Islet precursor cell (in vitro differentiated cells): ENCODE measurements at regions not wholly inside any gene's neighbourhood (a gene's known extent, or its start where the extent isn't known, plus 50 kb on each side); places are given as distances from the start of the nearest gene placed in this dataset.
"Not testable (repeated sequence)": the region's sequence is repeated elsewhere in the genome, so short reads cannot be mapped to it uniquely, and the experiment has no call there.

Experiments used
- DNase-seq: peaks from one replicate; pipeline ENCODE4 v3.0.0-alpha.2; 2018

- no peak for DNase-seq
These were observed 182.2 kb upstream of the GNAI1 start for GRCh38 chr7:79952399-79952798.

GRCh38 chr7:79951415-79951814 is 183.2 kb upstream of the GNAI1 start:
- DNase-seq: no peak

GRCh38 chr7:79949778-79950177 is 184.9 kb upstream of the GNAI1 start:
- no peak for DNase-seq

GRCh38 chr7:79936281-79936983 is 198.2 kb upstream of the GNAI1 start:
- no peak for DNase-seq

- DNase-seq: no peak
These were observed 199.9 kb upstream of the GNAI1 start for GRCh38 chr7:79934727-79935126.

- DNase-seq: no peak
These were observed 201.5 kb upstream of the GNAI1 start for GRCh38 chr7:79933144-79933543.

- DNase-seq: no peak
These were observed 204.0 kb upstream of the GNAI1 start for GRCh38 chr7:79930604-79931003.

GRCh38 chr7:79927116-79927515 is 207.5 kb upstream of the GNAI1 start:
- no peak for DNase-seq

- DNase-seq: no peak
These were observed 210.7 kb upstream of the GNAI1 start for GRCh38 chr7:79923953-79924352.

- DNase-seq: no peak
These were observed 211.7 kb upstream of the GNAI1 start for GRCh38 chr7:79922894-79923293.

GRCh38 chr7:79921976-79922375 is 212.7 kb upstream of the GNAI1 start:
- no peak for DNase-seq

GRCh38 chr7:79918632-79919031 is 216.0 kb upstream of the GNAI1 start:
- DNase-seq: not testable (repeated sequence)

- not testable (repeated sequence) for DNase-seq
These were observed 219.3 kb upstream of the GNAI1 start for GRCh38 chr7:79915346-79915745.

GRCh38 chr7:79912213-79912633 is 222.4 kb upstream of the GNAI1 start:
- DNase-seq: no peak

- DNase-seq: no peak
These were observed 223.2 kb upstream of the GNAI1 start for GRCh38 chr7:79911420-79911819.

GRCh38 chr7:79909176-79909575 is 225.5 kb upstream of the GNAI1 start:
- no peak for DNase-seq

GRCh38 chr7:79897166-79897565 is 237.5 kb upstream of the GNAI1 start:
- DNase-seq: no peak

GRCh38 chr7:79893991-79894390 is 240.6 kb upstream of the GNAI1 start:
- no peak for DNase-seq

GRCh38 chr7:79882922-79883321 is 251.7 kb upstream of the GNAI1 start:
- no peak for DNase-seq

GRCh38 chr7:79880312-79880711 is 254.3 kb upstream of the GNAI1 start:
- DNase-seq: no peak

GRCh38 chr7:79877874-79878465 is 256.7 kb upstream of the GNAI1 start:
- no peak for DNase-seq

- DNase-seq: no peak
These were observed 257.8 kb upstream of the GNAI1 start for GRCh38 chr7:79876848-79877252.

- DNase-seq: no peak
These were observed 259.8 kb upstream of the GNAI1 start for GRCh38 chr7:79874797-79875196.

GRCh38 chr7:79872176-79872575 is 262.5 kb upstream of the GNAI1 start:
- DNase-seq: no peak

- DNase-seq: no peak
These were observed 266.6 kb upstream of the GNAI1 start for GRCh38 chr7:79868010-79868409.
